ENCODE measurements at regions not wholly inside any gene's neighbourhood (a gene's known extent, or its start where the extent isn't known, plus 50 kb on each side); places are given as distances from the start of the nearest gene placed in this dataset.

DNA sequence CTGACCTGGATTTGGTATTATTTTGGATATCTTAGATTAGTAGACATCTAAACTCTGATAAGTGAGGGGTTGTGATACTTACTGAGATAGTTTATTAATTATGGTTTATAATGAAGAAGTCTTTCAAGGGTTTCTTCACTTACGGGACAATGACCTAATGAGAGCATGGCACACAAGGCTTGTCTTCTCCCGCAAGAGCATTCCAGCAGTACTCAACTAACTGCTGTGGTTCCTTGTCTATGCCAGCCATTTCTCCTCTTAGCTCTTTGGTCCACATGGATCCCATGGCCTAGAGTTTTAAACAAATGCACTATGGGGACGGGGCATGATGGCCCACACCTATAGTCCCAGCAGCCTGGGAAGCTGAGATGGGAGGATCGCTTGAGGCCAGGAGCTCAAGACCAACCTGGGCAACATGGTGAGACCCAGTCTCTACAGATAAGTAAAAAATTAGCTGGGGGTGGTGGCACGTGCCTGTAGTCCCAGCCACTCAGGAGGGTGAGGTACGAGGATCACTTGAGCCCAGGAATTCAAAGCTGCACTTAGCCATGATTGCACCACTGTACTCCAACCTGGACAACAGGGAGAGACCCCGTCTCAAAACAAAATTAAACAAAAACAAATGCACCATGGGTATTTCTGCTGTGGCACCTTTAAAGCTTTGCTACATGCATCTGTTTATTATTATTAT lies 161.7 kb upstream of the MYCN start:
- no peak for DNase-seq (ENCODE audit: low read depth)
- no peak overlapping the region for H3K4me3 ChIP-seq (ENCODE audit: control insufficient read depth, low read depth, low read length)
- TF ChIP-seq, protein P1, sequence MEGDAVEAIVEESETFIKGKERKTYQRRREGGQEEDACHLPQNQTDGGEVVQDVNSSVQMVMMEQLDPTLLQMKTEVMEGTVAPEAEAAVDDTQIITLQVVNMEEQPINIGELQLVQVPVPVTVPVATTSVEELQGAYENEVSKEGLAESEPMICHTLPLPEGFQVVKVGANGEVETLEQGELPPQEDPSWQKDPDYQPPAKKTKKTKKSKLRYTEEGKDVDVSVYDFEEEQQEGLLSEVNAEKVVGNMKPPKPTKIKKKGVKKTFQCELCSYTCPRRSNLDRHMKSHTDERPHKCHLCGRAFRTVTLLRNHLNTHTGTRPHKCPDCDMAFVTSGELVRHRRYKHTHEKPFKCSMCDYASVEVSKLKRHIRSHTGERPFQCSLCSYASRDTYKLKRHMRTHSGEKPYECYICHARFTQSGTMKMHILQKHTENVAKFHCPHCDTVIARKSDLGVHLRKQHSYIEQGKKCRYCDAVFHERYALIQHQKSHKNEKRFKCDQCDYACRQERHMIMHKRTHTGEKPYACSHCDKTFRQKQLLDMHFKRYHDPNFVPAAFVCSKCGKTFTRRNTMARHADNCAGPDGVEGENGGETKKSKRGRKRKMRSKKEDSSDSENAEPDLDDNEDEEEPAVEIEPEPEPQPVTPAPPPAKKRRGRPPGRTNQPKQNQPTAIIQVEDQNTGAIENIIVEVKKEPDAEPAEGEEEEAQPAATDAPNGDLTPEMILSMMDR (conservative IDR thresholded peaks at IDR 0.05; ENCODE audit: control insufficient read depth, insufficient read depth, low read depth, low read length): no peak

DNA sequence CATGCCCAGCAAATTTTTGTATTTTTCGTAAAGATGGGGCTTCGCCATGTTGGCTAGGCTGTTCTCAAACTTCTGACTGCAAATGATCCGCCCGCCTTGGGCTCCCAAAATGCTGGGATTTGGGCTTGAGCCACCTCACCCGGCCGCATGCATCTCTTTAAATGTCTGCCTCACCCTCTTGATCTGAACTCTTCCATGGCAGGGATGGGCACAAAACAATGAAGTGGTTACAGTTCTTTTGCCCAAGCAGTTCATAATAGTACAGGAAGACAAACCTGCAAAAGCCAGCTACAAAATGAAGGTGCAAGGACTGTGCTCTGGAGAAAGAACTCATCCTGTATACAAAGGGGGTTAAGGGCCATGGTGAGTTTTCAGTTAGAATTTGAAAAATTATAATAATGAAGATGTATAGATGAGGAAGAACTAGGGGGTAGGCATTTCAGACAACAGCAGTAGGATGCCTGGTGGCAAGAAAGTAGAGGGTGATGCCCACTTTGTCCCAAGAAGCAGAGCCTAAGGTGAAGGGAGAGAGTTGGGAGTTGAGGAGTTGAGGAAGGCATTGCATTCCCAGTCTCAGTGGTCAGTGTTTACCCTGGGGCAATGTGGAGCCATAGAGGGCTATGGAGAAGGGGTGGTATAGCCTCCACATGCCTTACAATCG lies 160.8 kb upstream of the MYCN start:
- TF ChIP-seq, protein P1 (conservative IDR thresholded peaks at IDR 0.05; ENCODE audit: control insufficient read depth, insufficient read depth, low read depth, low read length): no peak
- no peak for DNase-seq (ENCODE audit: low read depth)
- no peak overlapping the region for H3K4me3 ChIP-seq (ENCODE audit: control insufficient read depth, low read depth, low read length)

DNA sequence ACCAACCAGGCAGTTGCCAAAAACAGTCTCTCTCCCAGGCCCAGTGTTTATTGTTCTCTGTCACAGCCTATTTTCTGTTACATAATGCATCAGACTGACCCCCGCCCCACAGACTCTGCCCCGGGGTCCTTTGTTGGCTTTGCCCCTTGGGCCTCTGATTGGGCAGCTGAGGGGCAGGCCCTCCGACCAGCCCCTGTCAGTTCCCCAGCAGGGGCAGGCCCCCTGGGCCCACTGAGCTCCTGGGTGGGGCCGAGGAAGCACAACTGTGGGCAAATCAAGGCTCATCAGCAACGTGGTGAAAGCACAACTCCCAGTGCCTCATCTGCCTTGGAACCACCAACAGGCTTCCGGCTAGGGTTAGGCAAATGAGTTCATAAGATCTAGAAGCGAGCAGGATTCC lies 160.1 kb upstream of the MYCN start:
- TF ChIP-seq, protein P1 (conservative IDR thresholded peaks at IDR 0.05; ENCODE audit: control insufficient read depth, insufficient read depth, low read depth, low read length): no peak
- no peak overlapping the region for H3K4me3 ChIP-seq (ENCODE audit: control insufficient read depth, low read depth, low read length)
- DNase-seq (ENCODE audit: low read depth): no peak

DNA sequence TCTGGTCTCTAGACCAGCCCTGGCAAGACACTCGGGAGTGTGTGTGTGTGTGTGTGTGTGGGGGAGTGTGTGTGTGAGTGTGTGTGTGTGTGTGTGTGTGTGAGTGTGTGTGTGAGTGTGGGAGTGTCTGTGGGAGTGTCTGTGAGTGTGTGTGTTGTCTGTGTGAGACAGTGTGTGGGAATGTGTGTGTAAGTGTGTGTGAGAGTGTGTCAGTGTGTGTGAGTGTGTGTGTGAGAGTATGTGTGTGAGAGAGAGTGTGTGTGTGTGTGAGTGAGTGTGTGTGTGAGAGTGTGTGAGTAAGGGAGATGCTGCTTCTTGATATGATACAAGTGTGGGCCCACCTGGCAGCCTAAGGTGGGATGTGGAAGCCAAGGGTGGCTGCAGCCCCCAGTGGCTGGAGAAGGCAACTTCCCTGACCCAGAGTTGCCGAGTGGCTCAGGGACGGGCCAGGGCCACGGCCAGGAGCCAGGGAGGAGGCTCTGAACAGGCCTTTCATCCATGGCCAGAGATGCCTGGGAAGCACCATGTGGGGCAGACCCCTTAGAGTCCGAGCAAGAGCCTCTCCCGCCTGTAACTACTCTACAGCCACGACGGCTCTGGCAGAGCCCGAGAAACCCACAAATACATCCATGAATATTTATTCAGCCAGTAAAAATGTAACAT lies 159.3 kb upstream of the MYCN start:
- no peak overlapping the region for H3K4me3 ChIP-seq (ENCODE audit: control insufficient read depth, low read depth, low read length)
- DNase-seq (ENCODE audit: low read depth): no peak
- TF ChIP-seq, protein P1 (conservative IDR thresholded peaks at IDR 0.05; ENCODE audit: control insufficient read depth, insufficient read depth, low read depth, low read length): no peak

DNA sequence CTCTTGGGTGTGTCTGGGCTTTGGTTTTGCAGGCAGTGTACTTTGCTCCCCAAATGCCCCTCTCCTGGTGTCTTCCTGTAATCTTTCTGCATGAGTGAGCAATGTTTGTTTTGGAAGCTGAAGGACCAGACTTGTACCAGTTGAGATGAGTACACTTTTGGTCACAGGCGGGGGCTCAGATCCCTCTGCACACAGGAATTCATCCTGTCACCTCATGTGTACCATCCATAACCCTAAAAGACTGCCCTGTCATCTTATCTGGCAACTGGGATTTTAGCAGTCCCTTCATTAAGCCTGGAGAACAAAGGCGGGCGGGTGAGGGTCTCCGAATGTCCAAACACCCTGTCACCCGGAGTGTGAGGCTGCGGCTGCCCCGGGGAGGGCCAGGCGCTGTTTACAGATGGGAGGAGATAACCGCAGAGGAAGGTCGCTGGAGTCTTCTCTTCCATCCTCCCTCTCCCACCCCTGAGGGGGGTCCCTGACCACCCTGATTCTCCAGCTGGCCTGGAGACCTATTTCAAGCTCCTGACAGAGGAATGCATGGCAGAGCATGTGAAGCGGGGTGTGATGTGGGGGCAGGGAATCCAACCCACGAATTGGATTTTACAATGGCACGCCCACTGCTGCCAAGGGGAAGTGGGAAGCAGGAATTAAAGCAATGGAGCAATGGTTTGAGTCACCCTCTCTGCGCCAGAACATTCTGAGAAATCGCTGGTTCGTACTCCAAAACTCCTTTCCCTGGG lies 158.2 kb upstream of the MYCN start:
- H3K4me3 ChIP-seq (ENCODE audit: control insufficient read depth, low read depth, low read length): no peak overlapping the region
- DNase-seq (ENCODE audit: low read depth): peak; percentile 9
- TF ChIP-seq, protein P1 (conservative IDR thresholded peaks at IDR 0.05; ENCODE audit: control insufficient read depth, insufficient read depth, low read depth, low read length): no peak

DNA sequence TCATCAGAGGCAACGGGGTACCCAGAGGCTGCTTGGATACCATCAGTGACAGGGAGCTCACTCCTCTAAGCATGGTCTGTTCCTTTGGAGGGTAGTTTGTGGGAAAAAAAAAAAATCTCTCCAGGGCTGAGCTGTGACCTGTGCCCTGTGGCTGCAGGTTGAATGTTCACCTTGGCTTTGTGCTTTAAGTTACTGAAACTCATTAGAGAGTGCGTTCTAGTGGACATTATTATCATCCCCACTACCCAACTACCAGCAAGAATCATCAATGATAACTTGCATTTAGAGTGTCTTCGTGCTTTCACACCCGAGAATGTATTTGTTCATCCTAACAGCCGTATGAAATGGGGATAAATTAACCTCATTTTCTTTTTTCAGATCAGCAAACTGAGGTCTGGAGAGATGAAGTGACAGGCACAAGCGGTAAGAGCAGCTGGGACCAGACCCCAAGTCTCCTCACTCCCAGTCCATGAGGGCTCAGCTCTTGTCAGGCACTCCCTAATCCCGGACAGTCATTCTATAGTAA lies 157.5 kb upstream of the MYCN start:
- H3K4me3 ChIP-seq (ENCODE audit: control insufficient read depth, low read depth, low read length): no peak overlapping the region
- no peak for DNase-seq (ENCODE audit: low read depth)
- TF ChIP-seq, protein P1 (conservative IDR thresholded peaks at IDR 0.05; ENCODE audit: control insufficient read depth, insufficient read depth, low read depth, low read length): no peak
